ENCODE measurements at regions not wholly inside any gene's neighbourhood (a gene's known extent, or its start where the extent isn't known, plus 50 kb on each side); places are given as distances from the start of the nearest gene placed in this dataset.

- H3K9me1 ChIP-seq (replicated peaks; ENCODE audit: control insufficient read depth, extremely low read depth, insufficient read depth, low read length): no peaks in the 10 kb centered on the region
- no peaks in the 10 kb centered on the region for H4K20me1 ChIP-seq (replicated peaks; ENCODE audit: control insufficient read depth, extremely low read depth, insufficient read depth, low read length)
- no peaks in the 10 kb centered on the region for H3K36me3 ChIP-seq (ENCODE audit: control insufficient read depth in 2 of 2, extremely low read depth in 1 of 2, insufficient read depth in 2 of 2, low read length in 2 of 2)
- CTCF ChIA-PET: no interaction called here
- no peaks in the 10 kb centered on the region for H3K27me3 ChIP-seq (ENCODE audit: control insufficient read depth in 2 of 2, insufficient read depth in 2 of 2, low read length in 2 of 2)
- dilution Hi-C loops (cut with MboI; ENCODE audit: extremely low pct_ligation_motif_present, low sequenced_read_pairs) (no loop called here), intact Hi-C loops (cut with micrococcal nuclease) (no loop called here)
- no peak overlapping the region for H3K27ac ChIP-seq (ENCODE audit: insufficient read depth, low read depth, low read length)
- TF ChIP-seq GATA2 (IDR thresholded peaks at IDR 0.05; ENCODE audit: insufficient read depth, insufficient read length, low read depth, low read length): no peak
- TF ChIP-seq POLR2AphosphoS5 (IDR thresholded peaks at IDR 0.05; ENCODE audit: insufficient read depth, low read depth, low read length): no peak
- TF ChIP-seq EZH2 (IDR thresholded peaks at IDR 0.05; ENCODE audit: borderline replicate concordance, low read depth, low read length, severe bottlenecking): no peak
- no peak for TF ChIP-seq POLR2A (IDR thresholded peaks at IDR 0.05; ENCODE audit: low read depth, low read length)
- TF ChIP-seq, protein P1, sequence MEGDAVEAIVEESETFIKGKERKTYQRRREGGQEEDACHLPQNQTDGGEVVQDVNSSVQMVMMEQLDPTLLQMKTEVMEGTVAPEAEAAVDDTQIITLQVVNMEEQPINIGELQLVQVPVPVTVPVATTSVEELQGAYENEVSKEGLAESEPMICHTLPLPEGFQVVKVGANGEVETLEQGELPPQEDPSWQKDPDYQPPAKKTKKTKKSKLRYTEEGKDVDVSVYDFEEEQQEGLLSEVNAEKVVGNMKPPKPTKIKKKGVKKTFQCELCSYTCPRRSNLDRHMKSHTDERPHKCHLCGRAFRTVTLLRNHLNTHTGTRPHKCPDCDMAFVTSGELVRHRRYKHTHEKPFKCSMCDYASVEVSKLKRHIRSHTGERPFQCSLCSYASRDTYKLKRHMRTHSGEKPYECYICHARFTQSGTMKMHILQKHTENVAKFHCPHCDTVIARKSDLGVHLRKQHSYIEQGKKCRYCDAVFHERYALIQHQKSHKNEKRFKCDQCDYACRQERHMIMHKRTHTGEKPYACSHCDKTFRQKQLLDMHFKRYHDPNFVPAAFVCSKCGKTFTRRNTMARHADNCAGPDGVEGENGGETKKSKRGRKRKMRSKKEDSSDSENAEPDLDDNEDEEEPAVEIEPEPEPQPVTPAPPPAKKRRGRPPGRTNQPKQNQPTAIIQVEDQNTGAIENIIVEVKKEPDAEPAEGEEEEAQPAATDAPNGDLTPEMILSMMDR (IDR thresholded peaks at IDR 0.05; ENCODE audit: extremely low read depth in 1 of 2, insufficient read depth in 1 of 2, low read depth in 1 of 2, low read length in 2 of 2): no peak
- no peak for TF ChIP-seq JUN (IDR thresholded peaks at IDR 0.05; ENCODE audit: borderline replicate concordance, insufficient read depth, insufficient read length, low read depth)
- no peak for TF ChIP-seq FOS (IDR thresholded peaks at IDR 0.05; ENCODE audit: borderline replicate concordance, insufficient read depth, low read length)
- TF ChIP-seq, protein P2, sequence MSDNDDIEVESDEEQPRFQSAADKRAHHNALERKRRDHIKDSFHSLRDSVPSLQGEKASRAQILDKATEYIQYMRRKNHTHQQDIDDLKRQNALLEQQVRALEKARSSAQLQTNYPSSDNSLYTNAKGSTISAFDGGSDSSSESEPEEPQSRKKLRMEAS (IDR thresholded peaks at IDR 0.05; ENCODE audit: insufficient read depth, insufficient read length): no peak
- TF ChIP-seq MYC (IDR thresholded peaks at IDR 0.05; ENCODE audit: low read depth, low read length): no peak
- peaks cover 6% of the 10 kb centered on the region for H3K9me3 ChIP-seq (replicated peaks; ENCODE audit: control insufficient read depth, insufficient read depth, low read length)
- H3K79me2 ChIP-seq (ENCODE audit: control insufficient read depth, insufficient read depth, low read length): no peaks in the 10 kb centered on the region
- BruUV-seq (replicated peaks): no TSS peak
- no peak overlapping the region for H2AFZ ChIP-seq (ENCODE audit: low read depth, low read length)
- POLR2A ChIA-PET: no interaction called here
- no peak for DNase-seq (ENCODE audit: low read depth, low spot score)
- H3K9ac ChIP-seq (replicated peaks; ENCODE audit: extremely low read depth, insufficient read depth, low read length): no peak overlapping the region
- no peak for FAIRE-seq
- no peaks in the 10 kb centered on the region for H3K4me1 ChIP-seq (ENCODE audit: control insufficient read depth, extremely low read depth, insufficient read depth, low read length)
- H3K4me2 ChIP-seq (ENCODE audit: insufficient read depth, low read length): no peak overlapping the region
- no peak overlapping the region for H3K4me3 ChIP-seq (replicated peaks in 1 of 3; ENCODE audit: insufficient read depth in 1 of 3, low read depth in 1 of 3, low read length in 3 of 3)
These were observed 934.6 kb downstream of the VRK1 start for GRCh38 chr14:97731800-97732199.
